Muscle layer of duodenum (tissue), 2 donors: ENCODE measurements at regions not wholly inside any gene's neighbourhood (a gene's known extent, or its start where the extent isn't known, plus 50 kb on each side); places are given as distances from the start of the nearest gene placed in this dataset.

Source experiments
- H3K27ac ChIP-seq: one replicate; pipeline ENCODE4 v1.7.0; 2013; ENCODE audit warnings: mild to moderate bottlenecking, low read length
- H3K27me3 ChIP-seq: one replicate; pipeline ENCODE4 v1.7.0; 2013; ENCODE audit warnings: low read depth, mild to moderate bottlenecking, control low read depth, low read length
- H3K36me3 ChIP-seq, 2 donors: one replicate each; pipeline ENCODE4 v1.7.0; 2013; ENCODE audit warnings: low read length in 2 of 2, control low read depth in 1 of 2, mild to moderate bottlenecking in 1 of 2; ENCODE audit not compliant: insufficient read depth in 2 of 2, control insufficient read depth in 1 of 2
- H3K4me1 ChIP-seq, 2 donors: one replicate each; pipeline ENCODE4 v1.7.0; 2013; ENCODE audit warnings: low read length in 2 of 2, mild to moderate bottlenecking in 2 of 2, control low read depth in 1 of 2, moderate library complexity in 1 of 2; ENCODE audit not compliant: insufficient read depth in 2 of 2, control insufficient read depth in 1 of 2
- H3K4me3 ChIP-seq, 2 donors: one replicate each; pipeline ENCODE4 v1.7.0; 2013; ENCODE audit warnings: low read length in 2 of 2, low read depth in 1 of 2, mild to moderate bottlenecking in 1 of 2
- H3K9me3 ChIP-seq, 2 donors: one replicate each; pipeline ENCODE4 v1.7.0; 2013; ENCODE audit warnings: low read length in 2 of 2, control low read depth in 1 of 2, mild to moderate bottlenecking in 1 of 2; ENCODE audit not compliant: control insufficient read depth in 1 of 2
- donor health status: healthy.

GRCh38 chr2:107168141-107168540 is 282.2 kb upstream of the ST6GAL2 start:
- H3K4me1 ChIP-seq: no peaks in the 10 kb centered on the region
- H3K27ac ChIP-seq: no peak overlapping the region
- no peak overlapping the region for H3K4me3 ChIP-seq
- H3K9me3 ChIP-seq: no peaks in the 10 kb centered on the region
- H3K27me3 ChIP-seq: no peaks in the 10 kb centered on the region
- H3K36me3 ChIP-seq: no peaks in the 10 kb centered on the region

- H3K27ac ChIP-seq: no peak overlapping the region
- no peaks in the 10 kb centered on the region for H3K9me3 ChIP-seq
- no peaks in the 10 kb centered on the region for H3K27me3 ChIP-seq
- H3K4me3 ChIP-seq: no peak overlapping the region
- H3K36me3 ChIP-seq: no peaks in the 10 kb centered on the region
- H3K4me1 ChIP-seq: no peaks in the 10 kb centered on the region
These were observed 288.2 kb upstream of the ST6GAL2 start for GRCh38 chr2:107174171-107174570.

DNA sequence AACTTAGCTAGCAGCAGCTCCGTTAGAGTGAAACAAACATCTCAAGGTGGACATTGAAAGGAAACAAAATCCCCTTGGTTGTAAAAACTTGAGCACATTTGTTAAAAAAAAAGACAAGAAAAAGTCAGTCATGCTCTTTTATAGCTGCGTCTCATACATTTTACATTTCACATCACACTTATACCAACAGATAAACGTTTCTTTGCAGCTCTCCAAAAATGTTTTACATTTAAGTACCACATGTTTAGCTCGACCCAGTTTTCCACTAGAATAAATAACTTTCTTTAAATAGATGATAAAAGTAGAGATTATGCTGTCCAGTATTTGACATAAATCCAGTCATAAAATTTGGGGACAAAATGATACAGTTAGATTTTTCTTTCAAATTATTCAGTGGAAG is 297.0 kb upstream of the ST6GAL2 start:
- Histone ChIP-seq H3K4me1 (no peaks in the 10 kb centered on the region), H3K27ac (no peak overlapping the region), H3K36me3 (no peaks in the 10 kb centered on the region), H3K27me3 (no peaks in the 10 kb centered on the region), H3K9me3 (no peaks in the 10 kb centered on the region), H3K4me3 (no peak overlapping the region)

DNA sequence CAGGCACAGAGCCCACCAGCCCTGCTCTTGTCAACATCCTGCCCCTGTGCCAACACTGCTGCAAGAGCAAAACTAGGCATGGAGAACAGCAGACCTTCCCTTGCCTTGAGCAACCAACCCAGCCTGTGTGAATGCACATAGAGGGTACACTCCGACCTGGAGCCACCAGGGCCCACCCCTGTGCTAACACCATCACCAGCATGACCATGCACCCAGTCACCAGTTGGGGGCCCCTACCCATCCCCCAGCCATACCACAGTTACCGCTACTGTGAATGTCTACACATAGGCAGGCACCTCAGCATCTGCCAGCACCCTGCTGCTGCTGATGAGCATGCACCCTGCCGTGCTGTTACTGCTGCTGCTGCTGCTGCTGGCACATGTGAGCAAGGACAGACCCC is 301.9 kb upstream of the ST6GAL2 start:
- Histone ChIP-seq H3K36me3 (no peaks in the 10 kb centered on the region), H3K4me3 (no peak overlapping the region), H3K27ac (no peak overlapping the region), H3K27me3 (no peaks in the 10 kb centered on the region), H3K4me1 (no peaks in the 10 kb centered on the region), H3K9me3 (no peaks in the 10 kb centered on the region)

GRCh38 chr2:107195631-107196030 is 309.7 kb upstream of the ST6GAL2 start:
- Histone ChIP-seq H3K27ac (no peak overlapping the region), H3K27me3 (no peaks in the 10 kb centered on the region), H3K9me3 (no peaks in the 10 kb centered on the region), H3K4me1 (no peaks in the 10 kb centered on the region), H3K36me3 (no peaks in the 10 kb centered on the region), H3K4me3 (no peak overlapping the region)

GRCh38 chr2:107197594-107198294 is 311.8 kb upstream of the ST6GAL2 start:
- H3K4me1 ChIP-seq: no peaks in the 10 kb centered on the region
- H3K9me3 ChIP-seq: no peaks in the 10 kb centered on the region
- H3K4me3 ChIP-seq: no peak overlapping the region
- H3K36me3 ChIP-seq: no peaks in the 10 kb centered on the region
- H3K27ac ChIP-seq: no peak overlapping the region
- H3K27me3 ChIP-seq: no peaks in the 10 kb centered on the region

DNA sequence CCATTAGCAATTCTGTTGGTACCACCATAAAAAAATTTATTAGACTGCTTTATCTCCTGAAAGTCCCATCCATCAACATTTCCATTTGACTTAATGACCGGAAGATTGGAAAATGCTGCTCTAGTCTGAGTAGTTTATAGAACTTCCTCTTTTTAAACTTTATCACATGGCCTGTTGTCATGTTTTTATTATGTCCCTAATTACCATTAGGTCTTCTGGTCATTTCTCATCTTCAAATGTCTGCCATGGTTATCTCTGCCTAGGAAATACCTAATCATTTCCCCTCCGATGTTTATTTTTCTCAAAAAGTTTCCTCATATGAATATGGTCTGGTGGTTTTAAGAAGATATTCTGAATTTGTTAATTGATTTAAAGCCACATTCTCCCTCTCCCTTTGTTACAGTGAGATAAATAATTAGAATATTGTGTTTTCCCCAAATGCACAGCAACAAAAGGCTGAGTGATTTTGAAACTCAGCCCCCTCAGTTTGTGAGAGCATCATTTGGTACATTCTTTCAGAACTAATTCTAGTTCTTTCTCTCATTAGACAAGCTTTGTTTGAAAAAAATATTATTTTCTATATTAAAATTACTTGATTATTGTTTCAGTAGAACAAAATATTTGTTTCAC is 317.1 kb upstream of the ST6GAL2 start:
- Histone ChIP-seq H3K4me3 (no peak overlapping the region), H3K36me3 (no peaks in the 10 kb centered on the region), H3K9me3 (no peaks in the 10 kb centered on the region), H3K27me3 (no peaks in the 10 kb centered on the region), H3K4me1 (no peaks in the 10 kb centered on the region), H3K27ac (no peak overlapping the region)

GRCh38 chr2:107215401-107216350 is 329.7 kb upstream of the ST6GAL2 start:
- Histone ChIP-seq H3K4me1 (no peaks in the 10 kb centered on the region), H3K4me3 (no peak overlapping the region), H3K27me3 (no peaks in the 10 kb centered on the region), H3K36me3 (no peaks in the 10 kb centered on the region), H3K9me3 (no peaks in the 10 kb centered on the region), H3K27ac (no peak overlapping the region)

- H3K27me3 ChIP-seq: no peaks in the 10 kb centered on the region
These were observed 332.2 kb upstream of the ST6GAL2 start for GRCh38 chr2:107218208-107218607.

GRCh38 chr2:107222466-107222865 is 336.5 kb upstream of the ST6GAL2 start:
- Histone ChIP-seq H3K4me3 (no peak overlapping the region), H3K36me3 (no peaks in the 10 kb centered on the region), H3K27me3 (no peaks in the 10 kb centered on the region)

More at GRCh38 chr2:107218208-107218607, 332.2 kb upstream of the ST6GAL2 start:
- Histone ChIP-seq H3K27ac (no peak overlapping the region), H3K4me1 (no peaks in the 10 kb centered on the region), H3K4me3 (no peak overlapping the region), H3K36me3 (no peaks in the 10 kb centered on the region), H3K9me3 (no peaks in the 10 kb centered on the region)

DNA sequence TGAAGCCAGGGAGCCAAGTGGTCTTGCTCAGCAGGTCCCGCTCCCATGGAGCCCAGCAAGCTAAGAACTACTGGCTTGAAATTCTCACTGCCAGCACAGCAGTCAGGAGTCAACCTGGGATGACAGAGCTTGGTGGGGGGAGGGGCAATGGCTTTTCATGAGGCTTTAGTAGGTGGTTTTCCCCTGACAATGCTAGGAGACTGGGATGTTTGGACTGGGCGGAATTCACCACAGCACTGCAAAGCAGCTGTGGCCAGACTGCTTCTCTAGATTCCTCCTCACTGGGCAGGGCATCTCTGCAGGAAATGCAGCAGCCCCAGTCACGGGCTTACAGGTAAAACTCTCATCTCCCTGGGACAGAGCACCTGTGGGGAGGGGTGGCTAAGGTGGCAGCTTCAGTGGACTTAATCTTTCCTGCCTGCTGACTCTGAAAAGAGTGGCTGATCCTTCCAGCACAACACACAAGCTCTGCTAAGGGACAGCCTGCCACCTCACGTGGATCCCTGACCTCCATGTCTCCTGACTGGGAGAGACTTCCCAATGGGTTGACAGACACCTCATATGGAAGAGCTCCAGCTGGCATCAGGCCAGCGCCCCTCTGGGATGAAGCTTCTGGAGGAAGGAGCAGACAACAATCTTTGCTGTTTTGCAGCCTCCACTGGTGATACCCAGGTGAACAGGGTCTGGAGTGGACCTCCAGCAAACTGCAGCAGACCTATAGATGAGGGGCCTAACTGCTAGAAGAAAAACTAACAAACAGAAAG is 349.7 kb upstream of the ST6GAL2 start:
- no peak overlapping the region for H3K4me3 ChIP-seq
- H3K36me3 ChIP-seq: no peaks in the 10 kb centered on the region
- no peaks in the 10 kb centered on the region for H3K27me3 ChIP-seq
- no peak overlapping the region for H3K27ac ChIP-seq
- no peaks in the 10 kb centered on the region for H3K4me1 ChIP-seq
- H3K9me3 ChIP-seq: no peaks in the 10 kb centered on the region

More at GRCh38 chr2:107222466-107222865, 336.5 kb upstream of the ST6GAL2 start:
- Histone ChIP-seq H3K27ac (no peak overlapping the region), H3K4me1 (no peaks in the 10 kb centered on the region), H3K9me3 (no peaks in the 10 kb centered on the region)
